OCI-LY3 (cell line): ENCODE measurements at regions not wholly inside any gene's neighbourhood (a gene's known extent, or its start where the extent isn't known, plus 50 kb on each side); places are given as distances from the start of the nearest gene placed in this dataset.

Experiments
- EZH2phosphoT487 ChIP-seq: fragments of 200-600 bp; shearing (Covaris generic); IDR thresholded peaks from 2 replicates; pipeline ENCODE4 v1.6.1; 2018; ENCODE audit warnings: antibody characterized with exemption, mixed run types, low read depth
- TF ChIP-seq, protein P1 (sequence below): fragments of 200-600, 300-600 bp; sonication (generic); IDR thresholded peaks from 2 replicates; pipeline ENCODE4 v1.5.1; 2014; ENCODE audit warnings: antibody characterized with exemption, low read length, low read depth

DNA sequence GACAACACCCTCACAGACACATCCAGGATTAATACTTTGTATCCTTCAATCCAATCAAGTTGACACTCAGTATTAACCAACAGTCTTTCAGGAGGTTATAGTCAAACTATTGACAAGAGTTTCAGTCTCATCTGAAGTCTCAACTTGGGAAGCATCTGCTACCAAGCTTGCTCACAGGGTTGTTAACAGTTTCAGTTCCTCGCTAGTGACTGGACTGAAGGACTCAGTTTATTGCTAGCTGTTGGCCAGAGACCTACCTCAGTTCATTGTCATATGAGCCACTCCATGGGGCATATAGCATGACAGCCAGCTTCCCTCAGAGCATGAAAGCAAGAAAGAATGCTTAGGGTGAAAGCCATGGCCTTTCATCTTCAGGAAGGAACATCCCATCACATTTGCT lies 228.6 kb downstream of the EPHA4 start:
- TF ChIP-seq, protein P1, sequence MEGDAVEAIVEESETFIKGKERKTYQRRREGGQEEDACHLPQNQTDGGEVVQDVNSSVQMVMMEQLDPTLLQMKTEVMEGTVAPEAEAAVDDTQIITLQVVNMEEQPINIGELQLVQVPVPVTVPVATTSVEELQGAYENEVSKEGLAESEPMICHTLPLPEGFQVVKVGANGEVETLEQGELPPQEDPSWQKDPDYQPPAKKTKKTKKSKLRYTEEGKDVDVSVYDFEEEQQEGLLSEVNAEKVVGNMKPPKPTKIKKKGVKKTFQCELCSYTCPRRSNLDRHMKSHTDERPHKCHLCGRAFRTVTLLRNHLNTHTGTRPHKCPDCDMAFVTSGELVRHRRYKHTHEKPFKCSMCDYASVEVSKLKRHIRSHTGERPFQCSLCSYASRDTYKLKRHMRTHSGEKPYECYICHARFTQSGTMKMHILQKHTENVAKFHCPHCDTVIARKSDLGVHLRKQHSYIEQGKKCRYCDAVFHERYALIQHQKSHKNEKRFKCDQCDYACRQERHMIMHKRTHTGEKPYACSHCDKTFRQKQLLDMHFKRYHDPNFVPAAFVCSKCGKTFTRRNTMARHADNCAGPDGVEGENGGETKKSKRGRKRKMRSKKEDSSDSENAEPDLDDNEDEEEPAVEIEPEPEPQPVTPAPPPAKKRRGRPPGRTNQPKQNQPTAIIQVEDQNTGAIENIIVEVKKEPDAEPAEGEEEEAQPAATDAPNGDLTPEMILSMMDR = no peak
- no peak for TF ChIP-seq EZH2phosphoT487
